ENCODE measurements at regions not wholly inside any gene's neighbourhood (a gene's known extent, or its start where the extent isn't known, plus 50 kb on each side); places are given as distances from the start of the nearest gene placed in this dataset.
"Not testable (repeated sequence)": the region's sequence is repeated elsewhere in the genome, so short reads cannot be mapped to it uniquely, and the experiment has no call there.

DNA sequence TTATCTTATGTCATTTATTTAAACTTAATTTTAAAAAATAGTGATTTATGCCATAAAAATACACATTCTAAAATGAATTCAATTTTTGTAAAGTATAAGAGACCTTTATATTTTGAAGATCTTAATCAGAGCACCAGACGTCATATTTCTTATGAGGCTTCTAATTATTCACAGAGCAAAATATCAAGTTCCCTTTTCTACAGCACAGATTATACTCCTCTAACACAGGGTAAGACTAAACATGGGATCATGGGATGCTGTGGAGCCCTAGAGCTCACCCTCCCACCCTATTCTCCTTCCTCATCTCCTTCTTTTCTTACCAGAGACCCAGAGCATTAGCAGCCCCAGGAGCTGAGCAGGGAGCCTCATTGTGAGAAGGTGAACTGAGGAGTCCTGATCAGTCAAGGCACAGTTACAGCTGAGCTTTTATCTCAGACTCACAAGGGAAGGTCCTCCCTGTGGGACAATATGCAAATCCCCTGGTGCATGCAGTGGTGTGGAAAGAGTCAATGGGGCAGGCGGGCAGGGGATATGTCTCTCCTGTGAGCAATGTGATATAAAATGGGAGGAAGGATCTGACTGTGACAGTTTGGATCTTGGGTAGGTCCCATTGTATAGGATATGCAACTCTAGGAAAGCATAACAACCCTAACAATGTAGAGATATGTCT lies 530.7 kb downstream of the RPIA start:
- ATAC-seq (replicated peaks in 6 of 8) = peak in 3 of 8 experiments; percentile 24 to 69 (median 50)
- H3K4me1 ChIP-seq (replicated peaks in 1 of 2); in situ Hi-C loops (cut with MboI; ENCODE audit: low pct_unique_long_range_greater_than_20kb in 2 of 9, low sequenced_read_pairs in 9 of 9, unreplicated experiment in 9 of 9); H3K4me3 ChIP-seq; H3K27ac ChIP-seq: not testable (repeated sequence)
- WGBS, 10 experiments = no CpG with 5 or more reads among the region's 2 CpGs

DNA sequence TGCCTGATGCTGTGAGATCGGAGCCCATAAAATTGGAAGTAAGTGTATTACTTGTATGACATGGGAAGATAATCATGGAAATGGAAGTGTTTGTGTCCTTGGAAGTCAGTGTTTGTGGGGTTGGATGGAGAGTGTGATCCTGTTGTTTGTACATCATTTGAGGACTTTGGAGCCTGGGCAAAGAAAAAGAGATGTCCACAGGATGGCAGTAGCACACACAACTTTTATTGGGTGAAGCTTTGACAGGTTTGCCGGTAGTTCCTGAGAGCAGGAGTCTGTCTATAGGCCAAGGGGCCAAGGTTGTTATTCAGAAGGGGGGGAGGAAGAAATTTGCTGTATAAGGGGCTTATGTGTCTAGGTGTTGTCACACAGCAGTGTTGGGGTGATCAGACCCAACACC lies 533.3 kb downstream of the RPIA start:
- ATAC-seq (replicated peaks in 6 of 8); H3K4me1 ChIP-seq (replicated peaks in 1 of 2); H3K27ac ChIP-seq; in situ Hi-C loops (cut with MboI; ENCODE audit: low pct_unique_long_range_greater_than_20kb in 2 of 9, low sequenced_read_pairs in 9 of 9, unreplicated experiment in 9 of 9); H3K4me3 ChIP-seq: not testable (repeated sequence)
- WGBS, 10 experiments = 40% methylated on average over 1 of the region's 2 CpGs; no CpG with 5 or more reads in 9 of the 10 experiments

DNA sequence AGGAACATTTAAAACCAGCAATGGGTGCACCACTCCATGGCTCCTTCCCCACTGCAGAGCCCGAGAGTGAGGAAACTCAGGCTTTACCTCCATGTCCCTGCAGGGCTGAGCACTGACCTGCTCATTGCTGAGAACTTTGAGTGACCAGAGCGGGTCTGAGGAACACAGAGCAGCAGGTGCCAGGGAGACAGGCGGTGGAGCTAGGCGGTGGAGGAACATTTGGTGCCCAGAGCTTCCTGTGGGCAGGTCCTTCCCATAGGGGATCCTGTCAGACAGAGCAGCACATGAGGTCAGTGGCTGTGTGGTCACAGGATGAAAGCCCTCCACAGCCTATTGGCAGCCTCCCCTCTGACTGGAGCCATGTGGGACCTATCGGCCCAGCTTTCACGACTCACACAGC lies 538.5 kb downstream of the RPIA start:
- ATAC-seq (replicated peaks in 6 of 8); in situ Hi-C loops (cut with MboI; ENCODE audit: low pct_unique_long_range_greater_than_20kb in 2 of 9, low sequenced_read_pairs in 9 of 9, unreplicated experiment in 9 of 9): not testable (repeated sequence)
- WGBS, 10 experiments = 70% methylated on average over 2 of the region's 6 CpGs; no CpG with 5 or more reads in 9 of the 10 experiments

DNA sequence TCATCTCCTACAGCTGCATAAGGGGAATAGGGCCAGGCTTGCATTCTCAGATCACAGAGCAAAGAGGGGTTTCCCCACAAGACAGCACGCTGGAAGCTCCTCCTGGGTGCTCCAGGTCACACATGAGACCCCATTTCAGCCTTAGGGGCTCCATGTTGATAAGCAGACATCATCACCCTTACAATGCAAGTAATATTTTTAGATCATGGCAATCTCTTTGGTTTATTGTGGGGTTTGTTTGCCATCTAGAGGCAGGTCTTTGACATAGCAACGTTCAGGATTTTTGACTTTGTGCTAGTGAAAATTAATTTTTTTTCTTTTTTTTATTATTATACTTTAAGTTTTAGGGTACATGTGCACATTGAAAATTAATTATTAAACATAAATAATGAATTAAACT lies 539.8 kb downstream of the RPIA start:
- WGBS, 10 experiments = no CpG with 5 or more reads among the region's 2 CpGs
- H3K4me3 ChIP-seq; H3K4me1 ChIP-seq (replicated peaks in 1 of 2); in situ Hi-C loops (cut with MboI; ENCODE audit: low pct_unique_long_range_greater_than_20kb in 2 of 9, low sequenced_read_pairs in 9 of 9, unreplicated experiment in 9 of 9); H3K27ac ChIP-seq: not testable (repeated sequence)
- peak in 1 of 8 experiments; percentile 16 for ATAC-seq (replicated peaks in 6 of 8)

More for the DNA sequence above, 538.5 kb downstream of the RPIA start:
- H3K4me1 ChIP-seq (replicated peaks in 1 of 2); H3K4me3 ChIP-seq; H3K27ac ChIP-seq: not testable (repeated sequence)

DNA sequence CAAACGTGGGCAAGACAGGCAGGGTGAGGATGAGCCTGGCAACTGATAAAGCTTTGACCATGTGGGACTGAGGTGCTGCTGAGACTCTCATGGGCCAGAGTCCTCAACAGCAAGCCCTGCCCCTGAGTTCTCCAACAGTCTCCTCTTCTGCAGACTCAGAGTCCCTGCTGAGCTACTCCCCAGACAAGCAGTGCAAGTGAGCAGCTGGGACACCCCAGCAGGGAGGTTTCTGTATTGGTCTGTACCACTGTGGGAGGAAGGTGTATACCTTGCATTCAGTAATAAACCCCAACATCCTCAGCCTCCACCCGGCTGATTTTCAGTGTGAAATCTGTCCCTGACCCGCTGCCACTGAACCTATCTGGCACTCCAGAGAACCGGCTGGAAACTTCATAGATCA lies 542.5 kb downstream of the RPIA start:
- H3K4me3 ChIP-seq; H3K4me1 ChIP-seq (replicated peaks in 1 of 2); ATAC-seq (replicated peaks in 6 of 8); in situ Hi-C loops (cut with MboI; ENCODE audit: low pct_unique_long_range_greater_than_20kb in 2 of 9, low sequenced_read_pairs in 9 of 9, unreplicated experiment in 9 of 9); H3K27ac ChIP-seq: not testable (repeated sequence)
- no CpG with 5 or more reads among the region's 4 CpGs for WGBS, 10 experiments

DNA sequence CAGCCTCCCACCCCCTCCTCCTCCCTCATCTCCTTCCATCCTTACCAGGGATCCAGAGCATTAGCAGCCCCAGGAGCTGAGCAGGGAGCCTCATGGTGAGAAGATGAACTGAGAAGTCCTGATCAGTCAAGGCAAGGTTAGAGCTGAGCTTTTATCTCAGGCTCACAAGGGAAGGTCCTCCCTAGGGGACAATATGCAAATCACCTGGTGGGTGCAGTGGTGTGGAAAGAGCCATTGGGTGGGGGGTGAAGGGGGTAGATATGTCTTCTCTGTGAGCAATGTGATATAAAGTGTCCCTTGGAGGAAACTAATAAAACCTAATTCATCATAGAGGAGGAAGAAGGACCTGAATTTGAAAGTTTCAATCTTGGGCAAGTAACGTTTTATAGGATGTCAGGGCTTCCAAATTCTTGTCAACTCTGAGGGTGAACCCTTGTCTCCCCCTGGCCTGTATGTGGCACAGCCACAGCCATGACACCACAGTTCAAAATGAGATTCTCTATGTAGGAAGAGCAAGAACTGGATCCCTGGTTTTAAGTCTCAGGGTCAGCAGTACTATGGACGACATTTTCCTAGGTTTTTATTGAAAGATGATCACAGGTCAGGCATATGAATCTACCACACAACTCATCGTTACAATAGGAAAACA lies 543.5 kb downstream of the RPIA start:
- no CpG with 5 or more reads among the region's 3 CpGs for WGBS, 10 experiments
- in situ Hi-C loops (cut with MboI; ENCODE audit: low pct_unique_long_range_greater_than_20kb in 2 of 9, low sequenced_read_pairs in 9 of 9, unreplicated experiment in 9 of 9); H3K27ac ChIP-seq; ATAC-seq (replicated peaks in 6 of 8); H3K4me1 ChIP-seq (replicated peaks in 1 of 2); H3K4me3 ChIP-seq: not testable (repeated sequence)

DNA sequence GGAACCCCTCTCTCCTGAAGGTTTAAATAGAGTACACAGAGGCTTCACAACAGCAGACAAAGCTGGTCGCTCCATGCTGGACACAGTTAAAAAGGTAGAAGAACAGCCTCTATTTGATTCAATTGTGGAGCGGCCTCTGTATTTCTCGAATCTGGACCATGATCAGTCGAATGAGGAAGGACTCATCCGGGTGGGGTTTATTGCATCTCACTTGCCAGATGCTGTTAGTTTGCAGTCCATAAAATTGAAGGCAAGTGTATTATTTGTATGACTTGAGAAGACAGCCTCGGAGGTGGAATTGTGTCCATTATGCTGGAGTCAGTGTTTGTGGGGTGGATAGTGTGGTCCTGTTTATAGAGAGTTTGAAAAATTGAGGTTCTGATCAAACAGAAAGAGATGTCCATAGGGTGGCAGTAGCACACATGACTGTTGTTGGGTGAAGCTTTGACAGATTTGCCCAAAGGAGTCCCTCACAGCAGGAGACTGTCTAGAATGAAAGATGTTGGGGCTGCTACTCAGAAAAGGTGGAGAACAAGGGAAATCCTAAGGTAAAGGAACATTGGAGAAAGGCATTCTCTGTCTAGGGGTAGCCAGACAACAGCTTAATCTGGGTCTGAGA lies 545.5 kb downstream of the RPIA start:
- H3K4me1 ChIP-seq (replicated peaks in 1 of 2); H3K27ac ChIP-seq; H3K4me3 ChIP-seq; in situ Hi-C loops (cut with MboI; ENCODE audit: low pct_unique_long_range_greater_than_20kb in 2 of 9, low sequenced_read_pairs in 9 of 9, unreplicated experiment in 9 of 9): not testable (repeated sequence)
- ATAC-seq (replicated peaks in 6 of 8) = peak in 3 of 8 experiments; percentile 22 to 55 (median 53)
- no CpG with 5 or more reads among the region's 6 CpGs for WGBS, 10 experiments

DNA sequence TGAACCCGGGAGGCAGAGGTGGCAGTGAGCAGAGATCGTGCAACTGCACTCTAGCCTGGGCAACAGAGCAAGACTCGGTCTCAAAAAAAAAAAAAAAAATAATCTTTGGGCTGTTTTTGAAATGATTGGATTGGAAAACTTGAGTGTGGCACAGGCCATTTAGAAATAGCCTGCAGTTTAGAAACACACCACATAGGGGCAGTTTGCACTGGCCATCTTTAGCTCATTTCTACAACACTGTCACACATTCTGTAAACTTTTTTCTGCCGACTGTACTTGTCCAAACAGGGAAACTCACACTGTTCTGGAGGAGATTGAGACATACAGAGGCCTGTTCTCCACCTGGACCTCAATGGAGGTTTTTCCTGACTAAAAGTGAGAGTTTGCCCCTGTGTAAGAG lies 546.3 kb downstream of the RPIA start:
- H3K4me3 ChIP-seq; in situ Hi-C loops (cut with MboI; ENCODE audit: low pct_unique_long_range_greater_than_20kb in 2 of 9, low sequenced_read_pairs in 9 of 9, unreplicated experiment in 9 of 9); H3K4me1 ChIP-seq (replicated peaks in 1 of 2); H3K27ac ChIP-seq: not testable (repeated sequence)
- WGBS, 10 experiments = no CpG with 5 or more reads among the region's 4 CpGs
- ATAC-seq (replicated peaks in 6 of 8) = peak in 3 of 8 experiments; percentile 50 to 66 (median 53)

DNA sequence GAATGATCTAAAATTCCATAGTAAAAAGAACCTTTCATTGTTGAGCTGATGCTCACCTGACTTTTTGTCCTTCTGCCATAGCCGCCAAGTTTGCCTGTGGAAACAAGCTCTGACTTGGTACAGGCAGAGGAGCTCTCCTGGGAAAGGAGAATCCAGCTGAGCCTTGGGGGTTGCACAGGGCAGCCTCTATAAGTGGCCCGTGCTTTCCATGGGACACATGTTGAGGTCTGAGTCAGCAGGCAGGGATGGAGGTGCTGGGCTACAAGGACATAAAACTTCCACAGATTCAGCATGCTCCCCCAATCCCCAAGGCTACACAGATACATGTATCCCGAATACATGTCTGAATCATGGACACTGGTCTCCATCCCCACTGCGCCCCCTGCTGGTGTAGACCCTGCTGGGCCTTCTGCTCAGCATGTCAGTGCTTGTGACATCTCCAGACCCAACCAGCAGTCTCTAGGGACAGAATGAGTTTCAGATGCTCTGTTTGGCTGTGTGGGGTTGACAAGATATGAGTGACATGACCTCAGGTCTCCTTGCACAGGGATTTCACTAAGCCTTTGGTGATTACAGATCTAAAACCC lies 551.7 kb downstream of the RPIA start:
- H3K4me1 ChIP-seq (replicated peaks in 1 of 2); H3K27ac ChIP-seq; in situ Hi-C loops (cut with MboI; ENCODE audit: low pct_unique_long_range_greater_than_20kb in 2 of 9, low sequenced_read_pairs in 9 of 9, unreplicated experiment in 9 of 9); H3K4me3 ChIP-seq: not testable (repeated sequence)
- peak in 4 of 8 experiments; percentile 35 to 100 (median 96) for ATAC-seq (replicated peaks in 6 of 8)
- 40 to 67% (median 45%) methylated on average over 1 to 2 of the region's 4 CpGs; no CpG with 5 or more reads in 6 of the 10 experiments for WGBS, 10 experiments

DNA sequence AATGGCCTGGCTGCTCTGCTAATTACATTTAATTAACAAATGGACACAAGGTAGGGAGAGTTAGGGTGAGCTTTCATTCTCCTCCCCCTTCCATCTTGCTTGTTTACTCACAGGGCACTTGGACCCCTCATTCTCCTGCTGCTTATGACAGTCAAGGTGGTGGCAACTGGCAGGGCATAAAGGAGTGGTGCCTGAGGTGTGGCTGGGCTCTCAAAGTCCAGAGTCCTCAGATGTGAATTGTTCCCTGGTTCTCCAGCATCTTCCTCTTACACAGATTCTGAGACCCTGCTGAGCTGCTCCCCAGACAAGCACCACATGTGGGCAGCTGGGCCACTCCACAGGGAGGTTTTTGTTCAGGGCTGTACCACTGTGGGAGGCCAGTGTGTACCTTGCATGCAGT lies 552.9 kb downstream of the RPIA start:
- H3K4me3 ChIP-seq; H3K4me1 ChIP-seq (replicated peaks in 1 of 2); H3K27ac ChIP-seq; ATAC-seq (replicated peaks in 6 of 8); in situ Hi-C loops (cut with MboI; ENCODE audit: low pct_unique_long_range_greater_than_20kb in 2 of 9, low sequenced_read_pairs in 9 of 9, unreplicated experiment in 9 of 9): not testable (repeated sequence)

DNA sequence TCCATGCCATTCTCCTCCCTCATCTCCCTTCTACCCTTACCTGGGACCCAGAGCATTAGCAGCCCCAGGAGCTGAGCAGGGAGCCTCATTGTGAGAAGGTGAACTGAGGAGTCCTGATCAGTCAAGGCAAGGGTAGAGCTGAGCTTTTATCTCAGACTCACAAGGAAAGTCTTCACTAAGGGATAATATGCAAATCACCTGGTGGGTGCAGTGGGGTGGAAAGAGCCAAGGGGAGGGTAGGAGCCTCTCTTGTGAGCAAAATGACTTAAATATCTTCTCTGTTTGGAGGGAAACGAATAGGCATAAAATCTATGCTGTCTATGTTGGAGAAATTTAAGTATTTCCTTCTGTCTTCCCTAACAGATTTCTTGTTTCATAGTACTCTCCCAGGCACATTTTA lies 554.0 kb downstream of the RPIA start:
- H3K27ac ChIP-seq; H3K4me3 ChIP-seq; ATAC-seq (replicated peaks in 6 of 8); H3K4me1 ChIP-seq (replicated peaks in 1 of 2); in situ Hi-C loops (cut with MboI; ENCODE audit: low pct_unique_long_range_greater_than_20kb in 2 of 9, low sequenced_read_pairs in 9 of 9, unreplicated experiment in 9 of 9): not testable (repeated sequence)
- WGBS, 10 experiments = no CpG with 5 or more reads among the region's 1 CpG

DNA sequence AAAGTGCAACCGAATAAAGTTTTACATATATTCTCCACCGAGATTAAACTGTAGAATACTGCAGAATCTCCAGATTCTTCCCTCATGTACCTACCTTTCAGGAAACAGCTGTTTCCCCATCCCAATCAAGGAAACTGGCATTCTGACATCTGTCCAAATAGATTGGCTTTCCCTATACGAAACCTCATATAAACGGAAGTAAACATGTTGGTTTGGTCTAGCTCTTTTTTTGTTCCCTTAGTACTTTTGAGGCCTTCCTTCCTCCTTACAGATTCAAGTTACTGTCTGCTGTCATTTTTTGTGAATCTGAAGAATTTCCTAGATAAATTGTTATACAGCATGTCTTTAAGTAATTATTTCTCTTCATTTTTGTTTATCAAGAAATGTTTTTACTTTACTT lies 554.6 kb downstream of the RPIA start:
- ATAC-seq (replicated peaks in 6 of 8); H3K4me3 ChIP-seq; H3K4me1 ChIP-seq (replicated peaks in 1 of 2); in situ Hi-C loops (cut with MboI; ENCODE audit: low pct_unique_long_range_greater_than_20kb in 2 of 9, low sequenced_read_pairs in 9 of 9, unreplicated experiment in 9 of 9); H3K27ac ChIP-seq: not testable (repeated sequence)
- 67 to 100% (median 91%) methylated on average over 1 to 2 of the region's 4 CpGs; no CpG with 5 or more reads in 6 of the 10 experiments for WGBS, 10 experiments

DNA sequence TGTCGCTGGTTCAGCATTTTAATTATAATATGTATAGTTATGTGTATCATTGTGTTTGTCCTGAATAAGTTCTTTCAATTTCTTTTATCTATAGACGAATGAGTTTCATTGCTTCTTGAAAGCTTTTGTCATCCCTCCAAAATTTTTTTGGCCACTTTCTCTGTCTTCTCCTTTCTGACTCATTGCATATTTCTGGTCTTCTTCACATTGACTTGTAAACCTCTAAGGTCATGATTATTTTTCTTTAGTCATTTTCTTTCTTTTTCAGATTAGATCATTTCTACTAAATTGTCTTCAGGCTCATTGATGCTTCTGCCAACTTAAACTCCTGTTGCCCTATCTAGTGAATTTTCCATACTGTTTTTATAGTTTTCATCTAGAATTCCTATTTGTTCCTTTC lies 555.1 kb downstream of the RPIA start:
- in situ Hi-C loops (cut with MboI; ENCODE audit: low pct_unique_long_range_greater_than_20kb in 2 of 9, low sequenced_read_pairs in 9 of 9, unreplicated experiment in 9 of 9); ATAC-seq (replicated peaks in 6 of 8); H3K4me3 ChIP-seq; H3K4me1 ChIP-seq (replicated peaks in 1 of 2); H3K27ac ChIP-seq: not testable (repeated sequence)
- WGBS, 10 experiments = 33 to 100% (median 69%) methylated on average over 1 to 2 of the region's 2 CpGs

Data from motor neuron (in vitro differentiated cells).